NT2/D1 (cell line): ENCODE measurements at regions not wholly inside any gene's neighbourhood (a gene's known extent, or its start where the extent isn't known, plus 50 kb on each side); places are given as distances from the start of the nearest gene placed in this dataset.

Experiments used
- SUZ12 ChIP-seq: IDR thresholded peaks from 2 replicates; pipeline ENCODE4 v1.6.1; 2011; ENCODE audit not compliant: insufficient read length, insufficient read depth; ENCODE audit errors: extremely low read depth
- ZNF274 ChIP-seq: IDR thresholded peaks from 2 replicates; pipeline ENCODE4 v1.6.1; 2011; ENCODE audit warnings: mild to moderate bottlenecking, low read depth, low read length

DNA sequence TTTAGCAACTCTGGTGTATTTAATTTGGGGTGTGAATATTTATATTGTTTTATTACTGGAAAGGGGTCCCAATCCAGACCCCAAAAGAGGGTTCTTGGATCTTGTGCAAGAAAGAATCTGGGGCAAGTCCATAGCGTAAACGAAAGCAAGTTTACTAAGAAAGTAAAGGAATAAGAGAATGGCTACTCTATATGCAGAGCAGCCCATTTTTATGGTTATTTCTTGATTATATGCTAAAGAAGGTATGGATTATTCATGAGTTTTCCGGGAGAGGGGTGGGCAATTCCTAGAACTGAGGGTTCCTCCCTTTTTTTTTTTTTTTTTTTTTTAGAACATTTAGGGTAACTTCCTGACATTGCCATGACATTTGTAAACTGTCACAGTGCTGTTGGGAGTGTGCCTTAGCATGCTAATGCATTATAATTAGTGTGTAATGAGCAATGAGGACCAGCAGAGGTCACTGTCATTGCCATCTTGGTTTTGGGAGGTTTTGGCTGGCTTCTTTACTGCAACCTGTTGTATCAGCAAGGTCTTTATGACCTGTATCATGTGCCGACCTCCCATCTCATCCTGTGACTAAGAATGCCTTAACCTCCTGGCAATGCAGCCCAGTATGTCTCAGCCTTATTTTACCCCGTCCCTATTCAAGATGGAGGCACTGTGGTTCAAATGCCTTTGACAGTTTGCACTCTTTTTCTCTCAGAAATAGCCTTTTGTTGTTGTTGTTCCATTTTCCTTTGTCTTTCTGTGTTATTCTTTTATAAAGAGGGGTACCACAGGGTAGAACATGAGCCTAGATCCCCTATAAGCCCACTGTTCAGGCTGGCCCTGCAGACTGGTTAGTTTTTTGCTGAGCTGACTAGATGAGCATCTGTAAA, 75.5 kb upstream of the DCD start:
- TF ChIP-seq ZNF274: no peak
- TF ChIP-seq SUZ12: no peak
